ENCODE measurements at regions not wholly inside any gene's neighbourhood (a gene's known extent, or its start where the extent isn't known, plus 50 kb on each side); places are given as distances from the start of the nearest gene placed in this dataset.

GRCh38 chr2:167653131-167653530, 594.3 kb downstream of the STK39 start:
- TF ChIP-seq REST (IDR thresholded peaks at IDR 0.05; ENCODE audit: insufficient read depth in 1 of 2, low read depth in 2 of 2, low read length in 1 of 2), result no peak
- no peak for TF ChIP-seq POLR2AphosphoS5 (IDR thresholded peaks at IDR 0.05; ENCODE audit: low read depth, low read length)
- TF ChIP-seq SIN3A (IDR thresholded peaks at IDR 0.05; ENCODE audit: borderline replicate concordance, insufficient read depth, low read depth, low read length), result no peak
- TF ChIP-seq CTCF (IDR thresholded peaks at IDR 0.05), result no peak
- no peak for TF ChIP-seq TCF7L2 (IDR thresholded peaks at IDR 0.05; ENCODE audit: low read depth, low read length)
- CTCF ChIA-PET, result no interaction called here
- Histone ChIP-seq H3K9me3 (ENCODE audit: control insufficient read depth, insufficient read depth, low read depth, low read length) (no peaks in the 10 kb centered on the region), H3K4me3 (ENCODE audit: low read depth in 2 of 2, low read length in 2 of 2) (no peak overlapping the region), H3K36me3 (ENCODE audit: control insufficient read depth, insufficient read depth, low read length) (no peaks in the 10 kb centered on the region), H3K27me3 (ENCODE audit: control insufficient read depth, insufficient read depth, low read length) (no peaks in the 10 kb centered on the region), H3K27ac (ENCODE audit: low read length) (no peak overlapping the region), H3K4me1 (ENCODE audit: control insufficient read depth, insufficient read depth, low read length) (no peaks in the 10 kb centered on the region)
- in situ Hi-C loops (cut with HindIII; ENCODE audit: low pct_unique_long_range_greater_than_20kb, low sequenced_read_pairs), result no loop called here
- DNase-seq (ENCODE audit: low read depth, low spot score), result no peak
- POLR2A ChIA-PET, result no interaction called here
- BruUV-seq (replicated peaks), result no TSS peak
- no peak for ATAC-seq
- intact Hi-C loops (cut with micrococcal nuclease; ENCODE audit: unreplicated experiment), result no loop called here

- H3K9me3 ChIP-seq (ENCODE audit: control insufficient read depth, insufficient read depth, low read depth, low read length), result no peaks in the 10 kb centered on the region
- ChIA-PET POLR2A (no interaction called here), CTCF (no interaction called here)
- ATAC-seq (no peak), DNase-seq (ENCODE audit: low read depth, low spot score) (no peak)
- BruUV-seq (replicated peaks), result no TSS peak
- H3K4me1 ChIP-seq (ENCODE audit: control insufficient read depth, insufficient read depth, low read length), result no peaks in the 10 kb centered on the region
- in situ Hi-C loops (cut with HindIII; ENCODE audit: low pct_unique_long_range_greater_than_20kb, low sequenced_read_pairs), result no loop called here
- H3K27me3 ChIP-seq (ENCODE audit: control insufficient read depth, insufficient read depth, low read length), result no peaks in the 10 kb centered on the region
- H3K4me3 ChIP-seq (ENCODE audit: low read depth in 2 of 2, low read length in 2 of 2), result no peak overlapping the region
- no peaks in the 10 kb centered on the region for H3K36me3 ChIP-seq (ENCODE audit: control insufficient read depth, insufficient read depth, low read length)
- H3K27ac ChIP-seq (ENCODE audit: low read length), result no peak overlapping the region
- intact Hi-C loops (cut with micrococcal nuclease; ENCODE audit: unreplicated experiment), result no loop called here
- TF ChIP-seq TCF7L2 (IDR thresholded peaks at IDR 0.05; ENCODE audit: low read depth, low read length) (no peak), POLR2AphosphoS5 (IDR thresholded peaks at IDR 0.05; ENCODE audit: low read depth, low read length) (no peak), REST (IDR thresholded peaks at IDR 0.05; ENCODE audit: insufficient read depth in 1 of 2, low read depth in 2 of 2, low read length in 1 of 2) (no peak), CTCF (IDR thresholded peaks at IDR 0.05) (no peak), SIN3A (IDR thresholded peaks at IDR 0.05; ENCODE audit: borderline replicate concordance, insufficient read depth, low read depth, low read length) (no peak)
Observed at GRCh38 chr2:167652401-167652800, 595.0 kb downstream of the STK39 start.
